HG03108 (cell line): ENCODE measurements at regions not wholly inside any gene's neighbourhood (a gene's known extent, or its start where the extent isn't known, plus 50 kb on each side); places are given as distances from the start of the nearest gene placed in this dataset.
A peak's percentile ranks its signal among the peaks of the same experiment; 100 is the strongest.
"Not testable (repeated sequence)": the region's sequence is repeated elsewhere in the genome, so short reads cannot be mapped to it uniquely, and the experiment has no call there.

Experiments
- ATAC-seq: cut with Tn5 transposase; IDR thresholded peaks from one replicate; pipeline ENCODE4 v1.9.1; 2021; ENCODE audit warnings: moderate library complexity; ENCODE audit not compliant: unreplicated experiment

- not testable (repeated sequence) for ATAC-seq
These were observed 116.5 kb upstream of the SPATA31D4 start for GRCh38 chr9:81811688-81812087.

GRCh38 chr9:81814401-81814793 lies 113.8 kb upstream of the SPATA31D4 start:
- ATAC-seq: no peak

GRCh38 chr9:81814794-81815464 lies 113.3 kb upstream of the SPATA31D4 start:
- ATAC-seq: peak; percentile 81

GRCh38 chr9:81815781-81816180 lies 112.4 kb upstream of the SPATA31D4 start:
- ATAC-seq: no peak

GRCh38 chr9:81819155-81819554 lies 109.1 kb upstream of the SPATA31D4 start:
- no peak for ATAC-seq

- ATAC-seq: no peak
These were observed 108.2 kb upstream of the SPATA31D4 start for GRCh38 chr9:81819859-81820546.

- ATAC-seq: no peak
These were observed 105.8 kb upstream of the SPATA31D4 start for GRCh38 chr9:81822301-81822865.

- ATAC-seq: no peak
These were observed 105.3 kb upstream of the SPATA31D4 start for GRCh38 chr9:81822967-81823366.

GRCh38 chr9:81823672-81824554 lies 104.3 kb upstream of the SPATA31D4 start:
- ATAC-seq: no peak

GRCh38 chr9:81824802-81825730 lies 103.2 kb upstream of the SPATA31D4 start:
- ATAC-seq: no peak

- no peak for ATAC-seq
These were observed 102.2 kb upstream of the SPATA31D4 start for GRCh38 chr9:81825846-81826516.

- ATAC-seq: no peak
These were observed 101.7 kb upstream of the SPATA31D4 start for GRCh38 chr9:81826517-81826906.

GRCh38 chr9:81827616-81828296 lies 100.5 kb upstream of the SPATA31D4 start:
- peak; percentile 90 for ATAC-seq

GRCh38 chr9:81829195-81829882 lies 98.9 kb upstream of the SPATA31D4 start:
- no peak for ATAC-seq

- not testable (repeated sequence) for ATAC-seq
These were observed 97.8 kb upstream of the SPATA31D4 start for GRCh38 chr9:81830431-81830830.

GRCh38 chr9:81832571-81833285 lies 95.5 kb upstream of the SPATA31D4 start:
- no peak for ATAC-seq

GRCh38 chr9:81833563-81834345 lies 94.5 kb upstream of the SPATA31D4 start:
- no peak for ATAC-seq
